HG02763 (cell line): ENCODE measurements at regions not wholly inside any gene's neighbourhood (a gene's known extent, or its start where the extent isn't known, plus 50 kb on each side); places are given as distances from the start of the nearest gene placed in this dataset.
"Not testable (repeated sequence)": the region's sequence is repeated elsewhere in the genome, so short reads cannot be mapped to it uniquely, and the experiment has no call there.

Source experiments
- ATAC-seq: cut with Tn5 transposase; IDR thresholded peaks from one replicate; pipeline ENCODE4 v1.9.1; 2021; ENCODE audit warnings: mild to moderate bottlenecking, moderate library complexity; ENCODE audit not compliant: unreplicated experiment

GRCh38 chr9:1535599-1535998, 479.5 kb upstream of the SMARCA2 start:
- no peak for ATAC-seq

GRCh38 chr9:1536522-1537170, 478.5 kb upstream of the SMARCA2 start:
- ATAC-seq, result peak; percentile 42

DNA sequence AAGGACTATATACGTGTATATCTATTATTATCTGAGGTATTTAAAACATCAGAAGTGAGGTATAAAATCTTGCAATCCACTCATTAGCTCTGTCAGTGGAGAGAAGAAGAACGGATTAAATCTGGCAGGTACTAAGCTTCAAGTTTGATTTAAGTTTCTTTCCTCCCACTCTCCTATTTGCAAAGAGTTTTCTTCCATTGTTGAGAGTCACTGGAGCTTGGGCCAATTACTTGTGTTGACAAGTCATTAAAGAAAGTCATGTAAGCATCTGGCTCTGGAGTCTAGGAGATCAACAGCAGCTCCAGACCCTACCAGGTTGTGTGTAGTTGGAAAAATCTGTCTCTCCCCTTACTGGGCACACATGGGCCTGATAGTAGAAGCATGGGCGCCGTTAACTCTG, 476.8 kb upstream of the SMARCA2 start:
- no peak for ATAC-seq

GRCh38 chr9:1539216-1539615, 475.9 kb upstream of the SMARCA2 start:
- no peak for ATAC-seq

- no peak for ATAC-seq
Observed at GRCh38 chr9:1550636-1551035, 464.5 kb upstream of the SMARCA2 start.

- ATAC-seq, result peak; percentile 72
Observed at GRCh38 chr9:1554081-1555035, 460.8 kb upstream of the SMARCA2 start.

DNA sequence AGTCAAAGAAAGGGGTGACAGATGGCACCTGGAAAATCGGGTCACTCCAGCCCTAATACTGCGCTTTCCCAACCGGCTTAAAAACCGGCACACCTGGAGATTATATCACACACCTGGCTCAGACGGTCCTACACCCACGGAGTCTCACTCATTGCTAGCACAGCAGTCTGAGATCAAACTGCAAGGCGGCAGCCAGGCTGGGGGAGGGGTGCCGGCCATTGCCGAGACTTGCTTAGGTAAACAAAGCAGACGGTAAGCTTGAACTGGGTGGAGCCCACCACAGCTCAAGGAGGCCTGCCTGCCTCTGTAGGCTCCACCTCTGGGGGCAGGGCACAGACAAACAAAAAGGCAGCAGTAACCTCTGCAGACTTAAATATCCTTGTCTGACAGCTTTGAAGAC, 456.5 kb upstream of the SMARCA2 start:
- ATAC-seq, result not testable (repeated sequence)

GRCh38 chr9:1575939-1576338, 439.2 kb upstream of the SMARCA2 start:
- ATAC-seq, result no peak

- ATAC-seq, result peak; percentile 88
Observed at GRCh38 chr9:1580215-1580614, 434.9 kb upstream of the SMARCA2 start.

GRCh38 chr9:1581926-1582325, 433.2 kb upstream of the SMARCA2 start:
- no peak for ATAC-seq

DNA sequence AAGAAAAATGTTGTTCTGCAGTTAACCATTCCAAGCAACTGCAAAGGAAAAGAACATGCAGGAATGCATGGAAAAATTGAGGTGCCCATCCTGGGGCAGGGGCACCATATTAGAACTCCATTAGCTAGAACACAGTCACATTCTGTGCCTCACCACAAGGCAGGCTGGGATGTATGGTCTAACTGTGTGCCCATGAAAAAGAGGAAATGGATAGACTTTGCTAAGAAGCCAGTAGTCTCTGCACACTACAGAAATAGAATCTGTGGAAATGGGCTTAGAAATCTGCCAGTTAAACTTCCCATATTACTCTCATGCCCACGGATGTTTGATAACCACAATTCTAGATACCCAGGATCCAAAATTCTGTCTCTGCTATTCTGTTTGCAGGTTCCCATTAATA, 423.8 kb upstream of the SMARCA2 start:
- ATAC-seq, result no peak

GRCh38 chr9:1598270-1598669, 416.9 kb upstream of the SMARCA2 start:
- no peak for ATAC-seq

DNA sequence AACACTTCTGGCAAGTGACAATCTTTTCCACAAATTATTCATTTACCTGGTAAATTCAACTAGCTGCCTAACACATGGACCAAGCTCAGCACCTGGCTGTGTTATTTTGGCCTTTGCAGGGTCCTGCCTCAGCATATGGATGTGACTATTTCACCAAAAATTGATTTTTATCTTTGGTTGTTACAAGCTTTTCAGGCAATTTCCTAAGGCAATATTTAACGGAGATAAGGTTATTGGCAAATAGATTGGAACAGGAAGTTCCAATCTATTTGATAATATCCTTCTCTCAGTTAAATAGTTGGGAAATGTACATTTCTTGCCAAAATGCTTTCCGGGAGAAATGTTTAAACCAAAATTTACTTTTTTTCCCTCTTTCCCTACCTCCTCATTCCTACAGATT, 415.2 kb upstream of the SMARCA2 start:
- no peak for ATAC-seq

DNA sequence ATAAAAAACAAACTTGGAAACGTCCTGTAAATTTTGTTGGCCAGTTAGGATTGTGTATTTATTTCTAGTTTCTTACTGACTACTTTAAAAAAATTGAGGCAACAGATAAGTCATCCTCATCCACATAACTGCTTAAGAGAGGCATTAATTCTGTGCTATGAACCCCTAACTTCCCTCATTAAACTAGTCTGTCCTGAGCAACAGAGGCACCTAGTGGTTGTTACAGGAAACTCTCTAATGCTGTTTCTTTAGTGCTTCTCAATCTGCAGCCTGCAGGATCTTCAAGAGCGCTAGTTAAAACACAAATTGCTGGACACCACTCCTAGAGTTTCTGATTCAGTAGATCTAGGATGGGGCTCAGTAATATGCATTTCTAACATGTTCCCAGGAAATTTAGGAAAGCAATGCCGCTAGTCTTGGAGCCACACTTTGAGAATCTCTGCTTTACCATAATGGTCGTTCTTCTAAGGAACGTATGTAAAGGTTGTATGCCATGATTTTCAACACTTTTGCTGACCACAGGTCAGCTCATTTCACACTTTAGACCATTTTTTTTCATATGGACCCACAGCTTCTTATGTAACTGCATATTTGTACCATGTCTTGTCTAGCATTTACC, 410.1 kb upstream of the SMARCA2 start:
- no peak for ATAC-seq

DNA sequence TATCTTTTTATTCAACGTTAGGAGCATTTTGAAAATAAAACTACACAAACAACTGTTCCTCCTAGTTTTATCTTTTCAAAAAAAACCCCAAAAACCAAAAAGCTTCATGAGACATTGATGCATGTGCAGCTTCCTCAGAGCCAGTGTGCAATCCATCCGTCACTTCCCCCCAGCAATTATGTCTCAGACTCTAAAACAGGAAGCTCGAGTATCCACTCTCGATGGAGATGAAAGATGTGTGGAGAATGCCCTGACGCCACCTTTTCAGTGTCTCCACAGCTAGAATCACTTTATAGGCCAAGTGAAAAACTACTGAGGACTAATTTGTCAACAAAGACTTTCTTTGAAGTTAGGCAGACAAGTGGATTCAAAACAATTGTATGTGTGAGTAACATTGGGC, 408.9 kb upstream of the SMARCA2 start:
- ATAC-seq, result no peak

DNA sequence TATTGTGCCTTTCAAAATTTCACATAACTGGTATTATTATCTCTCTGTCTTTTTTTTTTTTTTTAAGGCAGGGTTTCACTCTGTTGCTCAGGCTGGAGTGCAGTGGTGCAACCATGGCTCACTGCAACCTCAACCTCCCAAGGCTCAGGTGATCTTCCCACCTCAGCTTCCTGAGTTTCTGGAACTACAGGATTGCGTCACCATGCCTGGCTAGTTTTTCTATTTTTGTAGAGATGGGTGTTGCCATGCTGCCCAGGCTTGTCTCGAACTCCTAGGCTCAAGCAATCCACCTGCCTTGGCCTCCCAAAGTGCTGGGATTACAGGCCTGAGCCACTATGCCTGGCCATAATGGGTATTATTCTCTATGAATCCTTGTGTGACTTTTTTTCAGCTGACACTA, 402.3 kb upstream of the SMARCA2 start:
- ATAC-seq, result no peak

- ATAC-seq, result no peak
Observed at GRCh38 chr9:1617419-1617818, 397.7 kb upstream of the SMARCA2 start.

- ATAC-seq, result no peak
Observed at GRCh38 chr9:1619915-1620710, 395.0 kb upstream of the SMARCA2 start.

GRCh38 chr9:1637401-1637800, 377.7 kb upstream of the SMARCA2 start:
- ATAC-seq, result no peak

DNA sequence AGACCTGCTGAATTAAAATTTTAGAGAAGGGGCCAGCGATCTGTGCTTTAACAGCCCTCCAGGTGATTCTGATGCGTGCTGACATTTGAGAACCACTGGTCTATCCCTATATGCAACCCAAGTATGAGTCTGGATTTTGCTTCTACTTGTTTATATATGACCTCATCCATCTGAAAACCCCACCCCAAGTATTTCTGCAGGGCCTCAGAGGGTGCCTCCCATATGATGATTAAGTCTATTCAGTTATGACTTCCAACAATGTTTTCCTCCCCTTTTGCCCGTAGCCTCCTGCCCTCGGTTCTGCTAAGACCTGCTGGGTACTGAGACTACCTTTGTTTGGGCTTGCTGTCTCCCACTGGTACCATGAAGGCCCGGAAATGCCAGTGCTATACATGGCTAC, 376.0 kb upstream of the SMARCA2 start:
- no peak for ATAC-seq

- ATAC-seq, result no peak
Observed at GRCh38 chr9:1647776-1648175, 367.4 kb upstream of the SMARCA2 start.
